DMS53 (cell line): ENCODE measurements at regions not wholly inside any gene's neighbourhood (a gene's known extent, or its start where the extent isn't known, plus 50 kb on each side); places are given as distances from the start of the nearest gene placed in this dataset.

Source experiments
- DNase-seq: peaks from one replicate; lab custom pipeline; 2025; lab: John Stamatoyannopoulos, UW

- DNase-seq = peak; percentile 88
These were observed 58.3 kb upstream of the LYST start for GRCh38 chr1:235925016-235925415.

DNA sequence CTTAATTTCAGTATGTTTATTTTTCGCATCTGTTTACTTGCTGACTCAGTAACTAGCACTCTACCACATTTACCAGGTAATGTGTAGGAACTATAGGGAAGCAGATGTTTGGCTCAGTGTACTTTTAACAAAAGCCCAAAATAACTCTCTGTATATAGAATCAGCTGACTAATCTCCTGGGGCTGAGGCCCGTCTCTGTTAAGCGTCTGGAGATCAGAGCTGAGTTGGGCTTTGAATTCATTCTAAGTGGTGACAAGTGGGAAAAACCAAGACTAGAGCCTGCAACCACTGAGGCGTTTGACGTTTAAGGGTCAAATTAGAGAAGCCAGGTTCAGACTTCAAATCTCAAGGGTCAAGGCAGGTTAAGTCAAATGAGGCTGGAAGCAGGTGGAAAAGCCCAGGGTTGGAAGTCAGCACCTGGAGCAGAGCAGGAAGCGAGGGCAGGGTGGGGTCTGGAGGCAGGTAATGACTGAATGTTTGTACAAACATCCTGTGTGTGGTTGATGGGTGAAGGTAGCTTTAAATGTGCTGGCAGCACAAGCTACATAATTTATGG lies 56.8 kb upstream of the LYST start:
- peak; percentile 92 for DNase-seq

DNA sequence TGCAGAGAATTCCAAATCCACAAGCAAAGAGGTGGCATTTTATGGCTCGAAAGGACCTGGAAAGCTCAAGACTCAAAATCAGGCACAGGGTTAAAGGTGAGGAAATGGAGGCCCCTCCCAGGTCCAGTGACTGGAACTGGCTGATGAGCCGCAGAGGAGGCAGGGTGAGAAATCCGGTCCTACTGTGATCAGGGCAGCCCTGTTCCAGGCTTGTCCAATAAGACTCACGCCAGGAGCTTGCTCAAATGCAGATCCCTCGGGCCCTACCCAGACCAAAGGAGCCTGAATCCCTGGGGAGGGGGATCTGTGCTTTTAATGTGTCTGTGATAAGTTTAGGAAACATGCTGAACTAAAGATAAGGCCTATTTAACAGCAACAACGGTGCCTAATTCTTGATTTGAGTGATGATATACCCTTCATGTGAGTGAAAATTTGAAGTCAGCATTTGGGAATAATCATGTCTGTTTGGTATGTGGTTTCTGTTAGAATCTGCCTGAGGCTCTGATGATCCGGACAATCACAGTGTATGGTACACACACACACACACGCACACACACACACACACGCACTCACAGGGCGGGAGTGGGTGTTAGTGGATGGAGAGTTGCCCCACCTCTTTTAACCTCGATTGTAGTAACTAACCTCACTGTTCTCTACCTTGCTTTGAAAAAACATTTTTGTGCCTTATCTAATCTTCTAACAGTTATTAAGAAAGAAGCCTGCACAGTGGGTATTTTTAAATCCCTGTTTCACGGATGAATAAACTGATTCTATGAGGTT lies 54.1 kb upstream of the LYST start:
- DNase-seq = no peak

DNA sequence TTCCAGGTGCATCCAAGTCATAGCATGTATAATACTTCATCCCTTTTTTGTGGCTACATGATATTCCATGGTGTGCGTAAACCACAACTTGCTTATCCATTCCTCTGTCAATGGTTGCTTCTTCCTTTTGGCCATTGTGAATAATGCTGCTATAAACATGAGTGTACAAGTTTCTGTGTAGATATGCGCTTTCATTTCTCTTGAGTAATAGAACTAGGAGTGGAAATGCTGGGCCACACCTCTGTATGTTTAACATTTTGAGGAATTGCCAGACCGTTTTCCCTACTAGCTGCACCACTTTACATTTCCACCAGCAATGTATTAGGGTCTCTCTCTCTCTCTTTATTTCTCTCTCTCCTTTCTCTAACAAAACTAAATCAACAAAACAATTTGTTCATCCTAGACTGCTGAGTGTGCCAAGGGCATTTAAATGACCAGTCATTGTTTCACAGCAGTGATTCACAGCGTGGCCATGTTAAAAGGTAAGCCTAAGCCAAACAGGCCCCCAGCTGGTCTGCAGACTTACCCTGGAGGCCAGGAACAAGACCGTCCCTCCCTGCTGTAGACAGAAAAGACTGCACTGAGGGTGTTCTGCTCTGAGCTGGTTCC lies 53.2 kb upstream of the LYST start:
- DNase-seq = peak; percentile 63

DNA sequence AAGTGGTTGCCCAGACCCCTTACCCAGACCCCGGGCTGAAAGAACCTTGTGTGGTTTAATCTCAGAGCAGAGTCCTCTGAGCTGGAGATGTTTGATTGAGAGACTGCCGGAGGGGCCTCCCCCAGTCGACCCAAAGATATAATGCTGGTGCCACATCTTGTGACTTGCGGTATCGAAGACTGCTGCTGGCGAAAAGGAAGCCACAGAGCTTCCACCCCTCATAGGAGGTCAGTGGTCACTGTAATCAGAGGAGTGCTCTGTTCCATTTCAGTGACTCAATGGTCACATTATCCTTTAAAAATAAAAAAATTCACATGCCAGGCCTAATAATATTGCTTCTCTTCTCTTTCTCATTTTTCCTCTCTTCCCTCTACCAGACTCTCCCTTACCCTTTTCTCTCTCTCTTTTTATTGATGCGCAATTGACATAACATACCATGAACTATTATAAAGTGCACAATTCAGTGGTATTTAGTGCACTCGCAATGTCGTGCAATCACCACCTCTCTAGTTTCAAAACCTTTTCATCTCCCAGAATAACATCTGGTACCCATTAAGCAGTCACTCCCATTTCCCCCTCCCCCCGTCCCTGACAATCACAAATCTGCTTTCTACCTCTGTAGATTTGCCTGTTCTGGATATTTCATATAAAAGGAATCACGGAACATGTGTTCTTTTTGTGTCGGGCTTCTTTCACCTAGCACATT lies 52.6 kb upstream of the LYST start:
- DNase-seq = no peak

DNA sequence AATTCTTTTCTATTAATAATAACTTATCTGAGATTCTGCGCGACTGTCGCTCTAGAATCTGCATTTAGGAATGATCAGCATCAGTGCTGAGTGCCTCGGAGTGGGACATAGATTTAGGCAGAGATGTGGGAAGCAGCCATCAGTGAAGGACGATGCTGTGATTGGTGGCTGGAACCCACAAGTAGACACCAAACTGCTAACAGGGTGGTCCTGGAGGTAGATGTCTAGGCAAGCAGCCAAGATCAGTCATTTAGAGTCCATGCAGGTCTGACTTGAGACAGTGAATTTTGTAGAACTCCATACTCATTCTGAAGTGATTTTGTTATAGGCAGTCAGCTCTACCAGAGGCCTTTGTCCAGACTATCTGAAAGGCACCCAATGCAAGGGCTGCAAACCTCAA lies 51.8 kb upstream of the LYST start:
- no peak for DNase-seq

GRCh38 chr1:235918032-235918431 lies 51.3 kb upstream of the LYST start:
- DNase-seq = no peak

DNA sequence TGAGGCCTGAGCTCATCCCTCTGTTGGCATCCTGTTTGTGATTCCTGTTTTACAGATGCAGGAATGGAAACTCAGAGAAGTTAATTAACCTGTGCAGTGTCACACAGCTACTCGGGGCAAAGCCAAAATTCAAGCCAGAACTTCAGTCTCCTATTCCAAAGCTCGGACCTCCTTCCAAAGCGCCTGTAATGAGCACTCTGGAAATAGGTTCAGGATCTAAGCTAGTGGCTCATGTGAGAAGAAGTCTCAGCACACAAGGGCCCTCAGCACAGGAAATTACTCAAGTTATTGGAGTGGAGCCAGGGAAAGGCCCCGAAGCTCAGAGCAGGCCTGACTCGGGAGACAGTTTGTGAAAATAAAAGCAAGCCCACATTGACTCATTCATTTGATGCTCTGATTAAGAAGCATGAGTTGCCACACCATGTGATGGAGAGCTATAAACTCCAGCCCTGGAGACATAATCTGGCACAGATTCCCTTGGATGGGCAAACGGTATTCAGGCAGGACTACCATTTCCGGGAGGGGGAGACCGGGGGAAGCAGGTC lies 50.6 kb upstream of the LYST start:
- DNase-seq = peak; percentile 90
